Breast epithelium (tissue), 3 donors: ENCODE measurements at regions not wholly inside any gene's neighbourhood (a gene's known extent, or its start where the extent isn't known, plus 50 kb on each side); places are given as distances from the start of the nearest gene placed in this dataset.

ENCODE experiments used
- CTCF ChIP-seq, 3 donors: fragments of 450-650 bp; IDR thresholded peaks; one replicate each; pipeline ENCODE4 v1.5.1; 2016 to 2017; ENCODE audit warnings: antibody characterized with exemption in 3 of 3, mild to moderate bottlenecking in 3 of 3, moderate library complexity in 3 of 3
- POLR2A ChIP-seq: fragments of 450-650 bp; IDR thresholded peaks from one replicate; pipeline ENCODE4 v1.6.1; 2016; ENCODE audit warnings: antibody characterized with exemption, mild to moderate bottlenecking, moderate library complexity
- POLR2AphosphoS5 ChIP-seq, 3 donors: sonication (generic); formaldehyde crosslinking; IDR thresholded peaks; one replicate each; pipeline ENCODE4 v1.6.1; 2017; ENCODE audit warnings: antibody characterized with exemption in 3 of 3

GRCh38 chr2:188199716-188200128 lies 92.0 kb upstream of the GULP1 start:
- TF ChIP-seq CTCF (IDR thresholded peaks at IDR 0.05), result no peak
- TF ChIP-seq POLR2A, result no peak
- no peak for TF ChIP-seq POLR2AphosphoS5 (IDR thresholded peaks at IDR 0.05)
